ENCODE measurements at regions not wholly inside any gene's neighbourhood (a gene's known extent, or its start where the extent isn't known, plus 50 kb on each side); places are given as distances from the start of the nearest gene placed in this dataset.
"Not testable (repeated sequence)": the region's sequence is repeated elsewhere in the genome, so short reads cannot be mapped to it uniquely, and the experiment has no call there.

- DNase-seq (ENCODE audit: low read depth): not testable (repeated sequence)
These were observed 251.6 kb downstream of the SPATA31A6 start for GRCh38 chr9:42434844-42435714.

GRCh38 chr9:42435715-42436342 lies 252.4 kb downstream of the SPATA31A6 start:
- DNase-seq (ENCODE audit: low read depth): not testable (repeated sequence)

DNA sequence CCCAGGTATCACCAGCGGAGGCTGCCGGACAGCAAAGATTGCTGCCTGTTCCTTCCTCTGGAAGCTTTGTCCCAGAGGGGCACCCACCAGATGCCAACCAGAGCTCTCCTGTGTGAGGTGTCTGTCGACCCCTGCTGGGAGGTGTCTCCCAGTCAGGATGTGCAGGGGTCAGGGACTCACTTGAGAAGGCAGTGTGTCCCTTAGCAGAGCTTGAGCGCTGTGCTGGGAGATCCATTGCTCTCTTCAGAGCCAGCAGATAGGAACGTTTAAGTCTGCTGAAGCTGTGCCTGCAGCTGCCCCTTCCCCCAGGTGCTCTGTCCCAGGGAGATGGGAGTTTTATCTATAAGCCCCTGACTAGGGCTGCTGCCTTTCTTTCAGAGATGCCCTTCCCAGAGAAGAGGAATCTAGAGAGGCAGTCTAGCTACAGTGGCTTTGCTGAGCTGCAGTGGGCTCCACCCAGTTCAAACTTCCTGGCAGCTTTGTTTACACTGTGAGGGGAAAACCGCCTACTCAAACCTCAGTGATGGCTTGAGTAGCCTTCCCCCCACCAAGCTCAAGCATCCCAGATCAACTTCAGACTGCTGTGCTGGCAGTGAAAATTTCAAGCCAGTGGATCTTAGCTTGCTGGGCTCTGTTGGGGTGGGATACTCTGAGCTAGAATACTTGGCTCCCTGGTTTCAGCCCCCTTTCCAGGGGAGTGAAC lies 253.7 kb downstream of the SPATA31A6 start:
- not testable (repeated sequence) for DNase-seq (ENCODE audit: low read depth)

- DNase-seq (ENCODE audit: low read depth): not testable (repeated sequence)
These were observed 259.2 kb downstream of the SPATA31A6 start for GRCh38 chr9:42442680-42443079.

GRCh38 chr9:42443414-42443813 lies 260.0 kb downstream of the SPATA31A6 start:
- DNase-seq (ENCODE audit: low read depth): not testable (repeated sequence)

GRCh38 chr9:42461436-42461835 lies 278.0 kb downstream of the SPATA31A6 start:
- not testable (repeated sequence) for DNase-seq (ENCODE audit: low read depth)

DNA sequence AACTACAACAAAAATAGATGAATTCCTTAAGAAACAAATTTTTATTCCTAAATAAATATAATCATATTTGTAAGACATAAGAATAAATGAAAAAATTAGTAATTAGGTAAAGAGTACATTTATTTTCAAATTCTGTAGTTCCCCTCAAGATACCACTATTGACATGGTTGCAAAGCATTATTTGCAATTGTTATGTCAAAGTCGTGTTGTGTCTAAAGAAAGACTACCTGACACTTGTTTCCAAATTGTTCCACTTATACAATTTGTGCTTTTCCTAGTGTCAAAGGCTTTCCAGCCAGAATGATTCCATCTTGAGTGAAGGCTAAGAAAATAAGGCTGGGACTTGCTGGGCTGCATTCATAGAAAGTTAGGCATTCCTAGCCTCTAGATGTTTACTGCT lies 278.4 kb downstream of the SPATA31A6 start:
- DNase-seq (ENCODE audit: low read depth): not testable (repeated sequence)

DNA sequence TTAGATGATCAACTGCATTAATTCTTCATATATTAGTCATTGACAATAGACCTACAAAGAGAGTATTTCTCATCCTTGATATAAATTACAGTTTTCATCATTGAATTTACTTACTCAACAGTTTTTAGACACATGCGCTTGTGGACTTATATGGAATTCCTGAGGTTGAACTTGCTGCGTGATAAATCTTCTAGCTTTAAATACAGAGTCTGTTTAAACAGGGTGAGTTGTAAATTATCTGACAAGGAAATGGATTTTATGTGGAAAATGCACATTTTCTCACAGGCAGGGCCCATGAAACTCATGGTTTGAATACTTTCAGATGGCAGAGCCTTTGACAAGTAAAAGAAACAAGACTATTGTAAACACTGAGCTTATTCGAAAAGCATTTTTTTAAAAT lies 280.5 kb downstream of the SPATA31A6 start:
- DNase-seq (ENCODE audit: low read depth): peak; percentile 52

DNA sequence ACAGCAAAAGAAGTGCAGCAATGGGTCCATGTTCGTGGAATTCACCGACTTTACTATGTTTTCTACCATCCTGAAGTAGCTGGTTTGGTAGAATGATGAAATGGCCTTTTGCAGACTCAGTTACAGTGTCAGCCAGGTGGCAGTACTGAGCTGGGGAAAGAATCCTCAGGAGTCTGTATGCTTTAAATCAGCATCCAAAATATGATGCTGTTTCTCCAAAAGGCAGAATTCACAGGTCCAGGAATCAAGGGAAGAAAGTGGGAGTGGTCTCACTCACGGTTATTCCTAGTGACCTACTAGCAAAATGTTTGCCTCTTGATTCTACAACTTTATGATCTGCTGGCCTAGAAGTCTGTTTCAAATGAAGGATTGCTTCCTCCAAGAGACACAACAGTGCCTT lies 287.1 kb downstream of the SPATA31A6 start:
- peak; percentile 45 for DNase-seq (ENCODE audit: low read depth)

GRCh38 chr9:42490989-42491388 lies 307.5 kb downstream of the SPATA31A6 start:
- not testable (repeated sequence) for DNase-seq (ENCODE audit: low read depth)

DNA sequence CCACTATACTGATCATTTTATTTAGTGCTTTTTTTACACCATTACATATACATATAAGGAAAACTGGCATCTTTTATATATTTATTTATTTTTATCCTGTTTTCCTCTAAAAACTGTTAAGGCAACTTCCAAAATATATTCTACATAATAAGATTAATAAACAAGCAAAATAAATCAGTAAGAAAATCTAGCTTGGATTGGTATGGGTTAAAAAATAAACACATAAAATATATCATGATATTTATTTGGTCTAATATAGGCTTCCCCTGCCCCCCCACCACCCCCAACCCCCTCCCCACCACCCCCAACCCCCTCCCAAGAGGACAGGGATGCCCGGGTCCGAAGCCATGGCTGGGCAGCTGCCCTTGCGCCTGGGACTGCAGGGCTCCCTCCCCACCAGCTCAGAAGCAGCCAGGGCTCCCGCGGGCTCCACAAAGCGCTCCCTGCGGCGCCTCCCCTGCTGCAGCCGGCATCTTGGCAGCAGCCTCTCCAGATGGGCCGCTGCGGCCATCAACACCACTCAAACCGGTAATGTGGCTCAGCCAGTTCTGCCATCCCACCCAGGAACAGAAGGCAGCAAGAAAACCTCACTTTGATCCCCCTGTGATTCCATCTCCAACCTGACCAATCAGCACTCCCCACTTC lies 319.3 kb downstream of the SPATA31A6 start:
- DNase-seq (ENCODE audit: low read depth): not testable (repeated sequence)

- DNase-seq (ENCODE audit: low read depth): not testable (repeated sequence)
These were observed 324.7 kb downstream of the SPATA31A6 start for GRCh38 chr9:42508111-42508510.

GRCh38 chr9:42513535-42513934 lies 330.1 kb downstream of the SPATA31A6 start:
- not testable (repeated sequence) for DNase-seq (ENCODE audit: low read depth)

GRCh38 chr9:42534325-42534983 lies 351.0 kb downstream of the SPATA31A6 start:
- peak; percentile 85 for DNase-seq (ENCODE audit: low read depth)

DNA sequence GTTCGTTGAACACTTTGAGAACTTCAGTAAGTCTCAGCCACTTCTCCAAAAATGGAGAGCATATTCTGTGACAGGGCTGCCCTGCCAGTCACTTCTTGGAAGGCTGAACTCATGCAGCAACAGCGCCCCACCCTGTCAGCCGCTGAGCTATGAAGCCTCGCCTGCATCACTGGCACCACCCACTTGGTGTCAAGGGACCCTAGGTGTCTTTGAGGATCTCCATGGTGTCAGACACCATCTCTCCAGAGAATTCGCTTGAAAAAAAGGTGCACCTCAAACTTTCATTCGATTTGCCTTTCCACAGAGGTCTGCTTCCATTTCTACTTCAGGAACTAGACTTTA lies 351.5 kb downstream of the SPATA31A6 start:
- peak; percentile 32 for DNase-seq (ENCODE audit: low read depth)

DNA sequence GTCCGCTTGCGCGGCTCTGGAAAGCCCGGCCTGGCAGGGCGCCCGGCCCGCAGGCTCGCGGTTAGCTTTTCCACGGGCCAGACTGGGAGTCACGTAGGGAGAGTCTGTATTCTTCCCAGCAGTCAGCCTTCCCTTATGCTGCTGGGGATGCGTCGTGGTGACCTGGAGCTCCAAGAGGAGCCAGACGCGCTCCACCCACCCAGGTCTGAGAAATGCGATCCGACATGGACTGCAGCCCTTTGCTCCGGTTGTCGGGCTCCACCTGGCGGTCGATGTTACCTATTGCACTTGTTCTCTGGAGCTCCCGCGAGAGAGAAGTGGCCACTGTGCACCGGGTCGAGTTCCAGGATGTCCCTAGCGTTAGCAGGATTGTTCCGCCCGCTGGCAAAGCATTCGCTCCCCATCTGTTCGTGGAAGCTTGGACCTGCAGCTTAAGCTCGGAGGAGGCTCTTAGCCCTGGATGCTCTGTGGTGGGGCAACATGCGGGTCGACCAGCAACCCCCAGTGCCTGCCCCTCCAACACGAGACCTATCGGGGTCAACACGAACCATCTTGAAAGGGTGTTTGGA lies 367.4 kb downstream of the SPATA31A6 start:
- not testable (repeated sequence) for DNase-seq (ENCODE audit: low read depth)

- not testable (repeated sequence) for DNase-seq (ENCODE audit: low read depth)
These were observed 385.1 kb downstream of the SPATA31A6 start for GRCh38 chr9:42568530-42568929.

GRCh38 chr9:42568942-42569556 lies 385.6 kb downstream of the SPATA31A6 start:
- DNase-seq (ENCODE audit: low read depth): not testable (repeated sequence)

- DNase-seq (ENCODE audit: low read depth): not testable (repeated sequence)
These were observed 394.4 kb downstream of the SPATA31A6 start for GRCh38 chr9:42577851-42578250.
